Neural progenitor cell (in vitro differentiated cells): ENCODE measurements at regions not wholly inside any gene's neighbourhood (a gene's known extent, or its start where the extent isn't known, plus 50 kb on each side); places are given as distances from the start of the nearest gene placed in this dataset.

Source experiments
- EZH2 ChIP-seq: fragments of 200-600 bp; sonication (generic); IDR thresholded peaks from 2 replicates; pipeline ENCODE4 v1.6.1; 2017; ENCODE audit warnings: antibody characterized with exemption, mild to moderate bottlenecking, moderate library complexity
- EZH2phosphoT487 ChIP-seq: fragments of 200-600 bp; sonication (generic); IDR thresholded peaks from 2 replicates; pipeline ENCODE4 v1.6.1; 2017; ENCODE audit warnings: antibody characterized with exemption
- TF ChIP-seq, protein P1 (sequence below): fragments of 200-600 bp; sonication (generic); IDR thresholded peaks from 2 replicates; pipeline ENCODE4 v1.5.1; 2017; ENCODE audit warnings: antibody characterized with exemption, mild to moderate bottlenecking

- TF ChIP-seq, protein P1, sequence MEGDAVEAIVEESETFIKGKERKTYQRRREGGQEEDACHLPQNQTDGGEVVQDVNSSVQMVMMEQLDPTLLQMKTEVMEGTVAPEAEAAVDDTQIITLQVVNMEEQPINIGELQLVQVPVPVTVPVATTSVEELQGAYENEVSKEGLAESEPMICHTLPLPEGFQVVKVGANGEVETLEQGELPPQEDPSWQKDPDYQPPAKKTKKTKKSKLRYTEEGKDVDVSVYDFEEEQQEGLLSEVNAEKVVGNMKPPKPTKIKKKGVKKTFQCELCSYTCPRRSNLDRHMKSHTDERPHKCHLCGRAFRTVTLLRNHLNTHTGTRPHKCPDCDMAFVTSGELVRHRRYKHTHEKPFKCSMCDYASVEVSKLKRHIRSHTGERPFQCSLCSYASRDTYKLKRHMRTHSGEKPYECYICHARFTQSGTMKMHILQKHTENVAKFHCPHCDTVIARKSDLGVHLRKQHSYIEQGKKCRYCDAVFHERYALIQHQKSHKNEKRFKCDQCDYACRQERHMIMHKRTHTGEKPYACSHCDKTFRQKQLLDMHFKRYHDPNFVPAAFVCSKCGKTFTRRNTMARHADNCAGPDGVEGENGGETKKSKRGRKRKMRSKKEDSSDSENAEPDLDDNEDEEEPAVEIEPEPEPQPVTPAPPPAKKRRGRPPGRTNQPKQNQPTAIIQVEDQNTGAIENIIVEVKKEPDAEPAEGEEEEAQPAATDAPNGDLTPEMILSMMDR = no peak
- TF ChIP-seq EZH2 = no peak
- no peak for TF ChIP-seq EZH2phosphoT487
These were observed 75.4 kb upstream of the TANC1 start for GRCh38 chr2:158893026-158893425.
